ENCODE measurements at regions not wholly inside any gene's neighbourhood (a gene's known extent, or its start where the extent isn't known, plus 50 kb on each side); places are given as distances from the start of the nearest gene placed in this dataset.

DNA sequence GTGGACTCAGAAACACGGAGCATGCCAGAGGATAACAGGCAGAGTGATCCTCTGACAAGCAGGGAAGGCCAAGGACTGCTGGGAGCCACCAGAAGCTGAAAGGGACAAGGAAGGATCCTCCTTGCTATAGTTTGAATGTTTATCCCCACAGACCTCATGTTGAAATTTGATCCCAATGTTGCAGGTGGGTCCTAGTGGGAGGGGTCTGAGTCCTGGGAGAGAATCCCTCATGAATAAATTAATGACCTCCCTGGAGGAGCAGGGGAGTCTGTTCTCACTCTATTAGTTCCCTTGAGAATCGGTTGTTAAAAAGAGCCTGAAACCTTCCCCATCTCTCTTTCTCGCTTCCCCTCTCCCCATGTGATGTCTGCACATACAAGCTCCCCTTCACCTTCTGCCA is 124.4 kb downstream of the FBXO15 start:
- Histone ChIP-seq H3K27ac (ENCODE audit: low read depth) (no peak overlapping the region), H3K4me1 (ENCODE audit: insufficient read depth) (no peaks in the 10 kb centered on the region), H3K4me3 (ENCODE audit: low read depth, low read length) (no peak overlapping the region), H3K36me3 (ENCODE audit: insufficient read depth) (no peaks in the 10 kb centered on the region)
- WGBS = 40% methylated on average over 3 of the region's 3 CpGs
- DNase-seq (ENCODE audit: extremely low spot score) = no peak

DNA sequence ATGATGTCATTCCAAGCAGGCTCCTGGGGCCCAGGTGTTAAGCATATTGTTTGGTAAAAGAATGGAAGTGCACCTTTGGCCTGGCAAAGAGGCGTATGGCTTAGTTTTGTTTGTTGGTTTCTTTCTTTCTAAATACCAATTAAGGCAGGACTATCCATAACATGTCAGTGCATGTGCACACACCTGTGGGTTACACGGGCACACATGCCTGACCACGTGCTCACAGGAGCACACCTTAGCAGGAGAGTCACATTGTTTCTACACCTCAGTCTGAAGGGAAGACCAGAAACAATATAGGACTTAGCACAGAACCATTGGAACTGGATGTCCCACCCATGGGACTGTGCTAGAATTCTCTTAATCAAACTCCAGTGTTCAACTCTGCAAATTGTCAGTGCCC is 127.8 kb downstream of the FBXO15 start:
- no peak for DNase-seq (ENCODE audit: extremely low spot score)
- H3K27ac ChIP-seq (ENCODE audit: low read depth) = no peak overlapping the region
- no peaks in the 10 kb centered on the region for H3K36me3 ChIP-seq (ENCODE audit: insufficient read depth)
- H3K4me3 ChIP-seq (ENCODE audit: low read depth, low read length) = no peak overlapping the region
- WGBS = 80% methylated on average over 3 of the region's 3 CpGs
- H3K4me1 ChIP-seq (ENCODE audit: insufficient read depth) = no peaks in the 10 kb centered on the region

DNA sequence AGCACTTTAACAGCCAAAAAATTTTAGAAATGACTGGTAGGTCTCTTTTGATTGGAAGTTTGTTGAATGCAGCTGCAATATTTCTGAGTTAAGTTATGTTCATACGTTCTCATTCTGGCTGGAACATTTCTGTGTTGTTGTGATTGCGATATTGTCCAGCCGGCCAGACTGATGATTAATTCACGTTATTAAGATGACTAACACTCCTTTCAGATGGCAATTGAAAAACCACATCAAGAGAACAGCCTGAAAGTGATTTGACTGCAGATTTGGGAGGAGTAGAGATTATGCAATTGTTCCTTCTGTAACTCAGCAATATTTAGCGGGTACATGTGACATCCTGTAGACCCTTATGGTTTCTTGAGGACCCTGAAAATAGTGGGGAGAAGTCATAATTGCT is 133.7 kb downstream of the FBXO15 start:
- no peak overlapping the region for H3K27ac ChIP-seq (ENCODE audit: low read depth)
- no peaks in the 10 kb centered on the region for H3K36me3 ChIP-seq (ENCODE audit: insufficient read depth)
- WGBS = 46% methylated on average over 5 of the region's 5 CpGs
- no peak for DNase-seq (ENCODE audit: extremely low spot score)
- H3K4me3 ChIP-seq (ENCODE audit: low read depth, low read length) = no peak overlapping the region
- H3K4me1 ChIP-seq (ENCODE audit: insufficient read depth) = no peaks in the 10 kb centered on the region

DNA sequence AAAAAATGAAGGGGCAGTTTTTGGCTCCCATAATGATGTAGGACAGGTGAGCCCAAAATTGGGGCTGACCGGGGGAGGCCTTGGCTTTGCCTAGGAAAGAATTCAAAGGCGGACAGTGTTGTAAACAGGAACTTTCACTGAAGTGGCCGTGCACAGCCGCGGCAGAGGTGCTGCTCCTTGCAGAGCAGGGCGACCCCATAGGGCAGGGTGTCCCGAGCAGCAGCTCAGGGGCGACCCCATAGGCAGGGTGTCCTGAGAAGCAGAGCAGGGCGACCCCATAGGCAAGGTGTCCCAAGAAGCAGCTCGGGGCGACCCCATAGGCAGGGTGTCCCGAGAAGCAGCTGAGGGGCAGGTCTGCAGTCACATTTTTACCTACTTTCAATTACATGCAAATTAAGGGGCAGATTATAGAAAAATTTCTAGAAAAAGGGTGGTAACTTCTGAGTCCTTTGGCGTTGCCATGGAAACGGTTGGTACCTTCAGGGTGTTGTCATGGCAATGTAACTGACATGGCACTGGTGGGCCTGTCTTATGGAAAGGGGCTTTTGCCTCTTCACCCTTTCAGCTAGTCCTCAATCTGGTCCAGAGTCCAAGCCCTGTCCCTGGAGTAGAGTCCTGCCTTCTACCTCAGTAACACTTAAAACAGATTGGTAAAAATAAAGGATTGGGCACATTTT is 134.5 kb downstream of the FBXO15 start:
- no peak overlapping the region for H3K27ac ChIP-seq (ENCODE audit: low read depth)
- H3K4me1 ChIP-seq (ENCODE audit: insufficient read depth) = no peaks in the 10 kb centered on the region
- 84% methylated on average over 14 of the region's 14 CpGs for WGBS
- no peaks in the 10 kb centered on the region for H3K36me3 ChIP-seq (ENCODE audit: insufficient read depth)
- DNase-seq (ENCODE audit: extremely low spot score) = no peak
- H3K4me3 ChIP-seq (ENCODE audit: low read depth, low read length) = no peak overlapping the region

DNA sequence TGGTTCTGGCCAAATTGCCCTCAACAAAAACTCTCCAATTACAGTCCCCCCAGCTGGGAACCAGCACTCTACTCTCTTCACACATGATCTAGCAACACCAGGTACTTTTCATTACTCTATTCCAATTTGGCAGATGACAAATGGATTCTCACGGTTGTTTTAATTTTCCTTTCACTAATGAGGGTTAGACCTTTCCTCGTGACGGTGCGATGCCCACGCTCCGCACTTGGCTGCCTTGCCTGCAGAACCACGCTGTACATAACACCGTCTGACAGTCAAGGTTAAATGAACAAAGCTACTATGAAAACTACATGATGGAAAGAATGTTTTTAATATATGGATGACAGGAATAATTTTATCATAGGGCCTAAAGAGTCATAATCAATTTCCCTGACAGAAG is 141.5 kb downstream of the FBXO15 start:
- no peaks in the 10 kb centered on the region for H3K36me3 ChIP-seq (ENCODE audit: insufficient read depth)
- no peaks in the 10 kb centered on the region for H3K4me1 ChIP-seq (ENCODE audit: insufficient read depth)
- WGBS = 93% methylated on average over 8 of the region's 8 CpGs
- no peak overlapping the region for H3K4me3 ChIP-seq (ENCODE audit: low read depth, low read length)
- H3K27ac ChIP-seq (ENCODE audit: low read depth) = no peak overlapping the region
- no peak for DNase-seq (ENCODE audit: extremely low spot score)

DNA sequence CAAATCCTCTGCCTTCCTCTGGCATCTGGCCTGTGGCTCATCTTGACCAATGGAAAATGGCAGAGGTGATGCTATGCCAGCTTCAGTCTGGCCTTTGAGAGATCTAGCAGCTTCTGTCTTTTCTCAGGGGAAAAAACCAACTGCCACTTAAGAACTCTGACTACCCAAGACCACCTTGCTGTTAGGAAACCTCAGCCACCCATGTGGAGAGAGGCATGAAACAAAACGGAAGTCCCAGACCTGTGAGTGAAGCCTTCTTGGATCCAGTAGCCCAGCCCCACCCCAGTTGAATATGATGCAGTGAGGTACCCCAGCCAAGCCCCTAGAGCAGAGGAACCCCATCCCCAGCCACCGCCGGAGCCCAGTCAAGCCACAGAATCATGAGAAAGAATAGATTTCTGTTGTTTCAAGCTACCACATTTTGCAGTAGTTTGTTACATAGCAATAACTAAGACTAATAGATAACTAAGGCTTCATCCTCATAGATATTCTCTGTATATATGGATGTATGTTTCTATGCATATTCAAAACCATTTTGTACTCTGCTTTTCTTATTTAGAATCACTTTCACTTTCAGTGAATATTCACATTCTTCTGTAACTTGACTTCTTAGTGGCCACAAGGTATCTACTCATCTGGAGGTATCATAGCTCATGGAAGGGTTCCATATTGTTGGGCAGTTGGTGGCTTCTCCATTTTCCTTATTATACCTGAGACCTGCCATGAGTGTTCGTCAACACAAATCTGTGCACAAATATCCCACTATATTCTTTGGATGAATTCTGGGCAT is 142.1 kb downstream of the FBXO15 start:
- no peaks in the 10 kb centered on the region for H3K36me3 ChIP-seq (ENCODE audit: insufficient read depth)
- H3K4me1 ChIP-seq (ENCODE audit: insufficient read depth) = no peaks in the 10 kb centered on the region
- no peak overlapping the region for H3K27ac ChIP-seq (ENCODE audit: low read depth)
- DNase-seq (ENCODE audit: extremely low spot score) = no peak
- WGBS = 83% methylated on average over 4 of the region's 4 CpGs
- no peak overlapping the region for H3K4me3 ChIP-seq (ENCODE audit: low read depth, low read length)

DNA sequence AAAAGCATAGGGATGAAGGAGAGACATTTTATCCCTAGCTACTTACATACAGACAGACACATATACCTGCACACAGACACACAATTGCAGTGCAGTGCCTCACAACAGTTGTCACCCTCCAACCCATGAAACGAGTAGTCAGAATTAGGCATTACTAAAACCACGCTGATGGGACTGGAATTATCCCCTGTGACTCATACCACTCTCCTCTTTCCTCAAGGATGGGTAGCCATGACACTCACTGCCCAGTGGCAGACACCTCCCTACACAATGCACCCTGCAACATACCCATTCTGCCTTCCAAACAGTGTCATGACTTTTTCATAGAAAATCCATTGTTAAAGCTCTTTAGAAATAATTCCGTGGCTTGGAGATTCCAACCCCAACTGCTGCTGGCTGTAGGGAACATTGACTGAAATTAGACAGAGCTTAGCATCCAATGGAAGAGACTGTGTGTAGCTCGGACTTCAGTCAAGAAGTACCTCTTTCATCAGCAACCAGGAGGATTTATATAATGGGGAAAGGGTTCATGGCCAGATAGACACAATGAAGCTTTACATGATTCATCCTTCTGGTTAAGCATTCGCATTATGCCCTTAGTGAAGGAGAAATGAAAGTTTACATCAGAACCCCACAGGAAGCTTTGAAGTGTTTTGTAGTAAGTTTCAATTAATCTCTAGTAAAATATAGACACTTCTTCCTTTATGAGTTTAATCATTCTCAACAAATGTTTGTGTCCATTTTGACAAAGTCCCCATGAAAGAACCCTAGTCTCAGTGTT is 155.2 kb downstream of the FBXO15 start:
- Histone ChIP-seq H3K27ac (ENCODE audit: low read depth) (no peak overlapping the region), H3K4me3 (ENCODE audit: low read depth, low read length) (no peak overlapping the region), H3K4me1 (ENCODE audit: insufficient read depth) (no peaks in the 10 kb centered on the region), H3K36me3 (ENCODE audit: insufficient read depth) (no peaks in the 10 kb centered on the region)
- no peak for DNase-seq (ENCODE audit: extremely low spot score)
- WGBS = 77% methylated on average over 5 of the region's 5 CpGs

DNA sequence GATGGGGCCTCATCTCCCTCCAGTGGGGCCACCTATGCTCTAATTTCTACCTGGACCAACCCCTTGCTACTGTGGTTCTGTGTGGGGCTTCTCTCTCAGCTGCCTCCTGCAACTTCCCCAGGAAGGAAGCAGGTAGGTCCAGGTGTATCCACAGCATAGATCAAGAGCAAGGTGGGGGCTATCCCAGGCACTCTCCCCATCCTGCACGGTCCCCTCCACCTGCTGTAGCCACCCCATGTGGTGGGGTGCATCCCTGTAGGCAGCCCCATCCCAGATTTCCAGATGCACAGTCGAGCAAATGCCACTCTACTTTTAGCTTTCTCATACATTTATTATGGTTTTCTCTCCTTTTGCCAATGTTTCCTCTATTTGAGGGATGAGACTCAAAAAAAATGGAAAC is 156.1 kb downstream of the FBXO15 start:
- WGBS = 76% methylated on average over 2 of the region's 2 CpGs
- Histone ChIP-seq H3K36me3 (ENCODE audit: insufficient read depth) (no peaks in the 10 kb centered on the region), H3K4me1 (ENCODE audit: insufficient read depth) (no peaks in the 10 kb centered on the region), H3K4me3 (ENCODE audit: low read depth, low read length) (no peak overlapping the region), H3K27ac (ENCODE audit: low read depth) (no peak overlapping the region)
- no peak for DNase-seq (ENCODE audit: extremely low spot score)

DNA sequence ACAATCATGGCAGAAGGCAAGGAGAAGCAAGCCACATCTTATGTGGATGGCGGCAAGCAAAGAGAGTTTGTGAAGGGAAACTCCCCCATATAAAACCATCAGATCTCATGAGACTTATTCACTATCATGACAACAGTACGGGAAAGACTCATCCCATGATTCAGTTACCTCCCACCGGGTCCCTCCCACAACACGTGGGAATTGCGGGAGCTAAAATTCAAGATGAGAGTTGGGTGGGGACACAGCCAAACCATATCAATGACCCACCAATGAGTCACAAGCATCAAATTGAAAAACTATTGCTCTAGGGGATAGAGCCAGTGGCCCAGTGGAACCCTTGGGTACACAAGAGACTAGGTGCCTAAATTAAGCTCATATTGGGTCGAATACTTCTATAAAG is 157.4 kb downstream of the FBXO15 start:
- Histone ChIP-seq H3K4me1 (ENCODE audit: insufficient read depth) (no peaks in the 10 kb centered on the region), H3K4me3 (ENCODE audit: low read depth, low read length) (no peak overlapping the region), H3K27ac (ENCODE audit: low read depth) (no peak overlapping the region), H3K36me3 (ENCODE audit: insufficient read depth) (no peaks in the 10 kb centered on the region)
- DNase-seq (ENCODE audit: extremely low spot score) = no peak
- 91% methylated on average over 6 of the region's 6 CpGs for WGBS

DNA sequence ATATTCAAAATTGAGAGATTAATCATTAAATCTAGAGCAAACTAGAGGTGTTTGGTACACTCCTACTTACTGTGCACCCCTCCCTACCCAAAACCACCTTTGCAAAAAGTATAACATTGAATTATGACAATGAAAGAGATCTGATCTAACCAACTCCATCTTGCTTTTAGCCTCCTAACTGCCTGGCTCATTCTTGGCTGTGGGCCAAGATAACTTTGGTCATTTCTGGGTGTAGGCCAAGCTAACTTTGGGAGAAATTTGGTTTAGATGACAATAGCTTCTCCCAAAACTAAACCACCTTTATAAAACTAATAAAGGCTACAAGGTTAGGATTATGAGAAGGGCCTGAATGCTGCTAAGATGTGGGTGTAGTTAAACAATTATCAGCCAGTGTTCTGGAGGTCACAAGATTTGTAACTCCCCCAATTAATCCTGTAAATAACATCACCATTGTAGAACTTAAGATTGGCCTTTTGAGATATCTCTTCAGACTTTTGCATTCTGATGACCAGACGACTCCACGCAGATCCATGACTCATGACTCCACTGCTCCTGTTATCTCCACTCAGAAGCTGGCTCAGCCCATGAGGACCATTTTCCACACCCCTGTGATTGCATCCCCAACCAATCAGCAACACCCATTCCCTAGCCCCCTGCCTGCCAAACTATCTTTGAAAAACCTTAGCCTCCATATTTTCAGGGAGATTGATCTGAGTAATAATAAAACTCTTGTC is 160.2 kb downstream of the FBXO15 start:
- no peaks in the 10 kb centered on the region for H3K36me3 ChIP-seq (ENCODE audit: insufficient read depth)
- no peak overlapping the region for H3K27ac ChIP-seq (ENCODE audit: low read depth)
- no peaks in the 10 kb centered on the region for H3K4me1 ChIP-seq (ENCODE audit: insufficient read depth)
- no peak for DNase-seq (ENCODE audit: extremely low spot score)
- H3K4me3 ChIP-seq (ENCODE audit: low read depth, low read length) = no peak overlapping the region
- WGBS = 96% methylated on average over 2 of the region's 2 CpGs

DNA sequence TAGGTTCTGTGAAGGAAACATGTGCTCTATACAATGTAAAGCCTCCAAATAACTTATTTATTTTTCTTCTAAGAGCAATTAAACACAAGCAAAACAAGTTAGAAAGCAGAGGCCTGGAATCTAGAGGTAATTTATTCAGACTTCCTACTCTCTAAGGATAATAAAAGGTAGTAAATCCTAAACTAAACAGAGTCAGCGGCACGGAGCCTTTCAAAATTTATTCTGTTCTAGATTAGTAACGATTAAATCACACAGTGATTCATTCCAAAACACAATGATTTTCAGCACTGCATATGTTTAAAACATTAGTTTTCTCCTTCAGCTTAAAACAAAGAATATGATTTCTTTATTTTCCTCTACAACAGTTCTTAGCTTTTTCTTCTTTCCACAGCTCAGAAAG is 160.9 kb downstream of the FBXO15 start:
- 30% methylated on average over 3 of the region's 3 CpGs for WGBS
- no peak for DNase-seq (ENCODE audit: extremely low spot score)
- Histone ChIP-seq H3K4me3 (ENCODE audit: low read depth, low read length) (no peak overlapping the region), H3K36me3 (ENCODE audit: insufficient read depth) (no peaks in the 10 kb centered on the region), H3K27ac (ENCODE audit: low read depth) (no peak overlapping the region), H3K4me1 (ENCODE audit: insufficient read depth) (no peaks in the 10 kb centered on the region)

DNA sequence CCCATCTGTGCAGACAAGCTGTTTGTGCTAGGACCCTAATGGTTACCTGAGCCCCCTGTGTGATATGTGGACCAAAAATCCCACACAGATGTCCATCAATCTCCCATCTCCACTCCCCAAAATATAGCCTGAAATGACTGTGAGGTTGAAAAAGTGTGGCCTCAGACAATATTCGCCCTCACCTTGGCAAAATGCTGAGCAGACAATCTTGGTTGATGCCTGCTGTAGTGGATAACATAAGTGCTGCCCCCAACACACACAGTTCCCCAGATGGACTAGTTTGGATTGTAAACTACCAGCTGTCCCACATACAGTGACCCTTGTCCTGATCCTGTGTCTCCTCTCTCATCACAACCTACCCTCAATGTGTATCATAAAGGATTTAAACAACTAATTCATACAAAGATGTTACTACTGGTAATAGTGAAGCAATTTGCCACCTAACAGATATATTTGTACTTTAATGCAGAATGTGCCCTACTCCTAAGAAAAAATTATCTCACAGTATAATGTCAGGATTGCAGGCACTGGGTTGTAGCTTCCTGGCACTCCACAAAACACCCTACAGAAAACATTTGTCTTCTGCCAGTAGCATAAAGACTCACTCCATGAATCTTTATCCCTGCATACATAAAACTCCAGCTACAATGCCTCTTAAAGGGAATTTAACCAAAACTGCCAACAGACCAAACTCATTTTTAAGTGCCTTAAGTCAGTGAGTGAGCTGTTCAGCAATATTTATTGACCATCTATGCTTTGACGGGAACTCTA is 161.6 kb downstream of the FBXO15 start:
- Histone ChIP-seq H3K36me3 (ENCODE audit: insufficient read depth) (no peaks in the 10 kb centered on the region), H3K4me3 (ENCODE audit: low read depth, low read length) (no peak overlapping the region), H3K4me1 (ENCODE audit: insufficient read depth) (no peaks in the 10 kb centered on the region), H3K27ac (ENCODE audit: low read depth) (no peak overlapping the region)
- no peak for DNase-seq (ENCODE audit: extremely low spot score)
- WGBS = 64% methylated on average over 2 of the region's 2 CpGs

DNA sequence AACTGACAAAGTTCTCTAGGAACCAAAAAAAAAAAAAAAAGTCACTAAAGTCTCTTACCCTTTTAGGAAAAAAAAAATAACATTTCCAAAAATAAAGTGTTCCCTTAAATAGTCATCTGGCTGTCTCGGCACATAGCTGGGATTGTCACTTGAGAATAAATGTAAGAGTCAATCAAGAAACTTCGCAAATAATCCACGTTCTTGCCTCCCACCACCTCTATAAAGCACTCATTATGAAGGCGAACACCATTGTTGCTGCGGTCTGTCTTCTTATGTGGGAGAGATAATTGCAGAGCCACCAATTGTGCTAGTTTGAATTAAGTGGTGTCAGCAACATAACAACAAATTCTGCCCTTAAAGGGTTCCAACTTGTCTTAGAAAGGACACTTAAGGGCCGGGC is 163.7 kb downstream of the FBXO15 start:
- WGBS = 89% methylated on average over 6 of the region's 6 CpGs
- no peaks in the 10 kb centered on the region for H3K4me1 ChIP-seq (ENCODE audit: insufficient read depth)
- no peak overlapping the region for H3K27ac ChIP-seq (ENCODE audit: low read depth)
- DNase-seq (ENCODE audit: extremely low spot score) = no peak
- H3K4me3 ChIP-seq (ENCODE audit: low read depth, low read length) = no peak overlapping the region
- no peaks in the 10 kb centered on the region for H3K36me3 ChIP-seq (ENCODE audit: insufficient read depth)
